Loucy (cell line): ENCODE measurements at regions not wholly inside any gene's neighbourhood (a gene's known extent, or its start where the extent isn't known, plus 50 kb on each side); places are given as distances from the start of the nearest gene placed in this dataset.

Experiments used
- H2AFZ ChIP-seq: fragments of 200-600 bp; sonication (generic); 2 replicates; pipeline ENCODE4 v1.6.0; 2016; ENCODE audit warnings: antibody characterized with exemption, mild to moderate bottlenecking, low read length, moderate library complexity
- H3F3A ChIP-seq: fragments of 200-600 bp; 2 replicates; pipeline ENCODE4 v1.6.0; 2016; ENCODE audit warnings: antibody characterized with exemption, low read depth, mild to moderate bottlenecking
- H3K27me3 ChIP-seq: fragments of 200-600 bp; sonication (generic); 2 replicates; pipeline ENCODE4 v1.6.1; 2014; ENCODE audit warnings: low read length, mild to moderate bottlenecking; ENCODE audit not compliant: insufficient read depth, poor library complexity, severe bottlenecking
- H3K36me3 ChIP-seq: fragments of 200-600 bp; sonication (generic); 2 replicates; pipeline ENCODE4 v1.6.1; 2016; ENCODE audit warnings: low read length; ENCODE audit not compliant: insufficient read depth
- H3K4me1 ChIP-seq: fragments of 200-600 bp; sonication (generic); 2 replicates; pipeline ENCODE4 v1.5.1; 2014; ENCODE audit warnings: low read length, mild to moderate bottlenecking; ENCODE audit not compliant: insufficient read depth, poor library complexity, severe bottlenecking
- H3K4me2 ChIP-seq: fragments of 200-600 bp; sonication (generic); 2 replicates; pipeline ENCODE4 v1.6.0; 2014; ENCODE audit warnings: antibody characterized with exemption, low read length, low read depth, mild to moderate bottlenecking; ENCODE audit not compliant: poor library complexity, severe bottlenecking
- H3K4me3 ChIP-seq: fragments of 200-600 bp; sonication (generic); 2 replicates; pipeline ENCODE4 v1.5.1; 2014; ENCODE audit warnings: low read length, mild to moderate bottlenecking, mixed read lengths; ENCODE audit not compliant: poor library complexity, severe bottlenecking
- H3K79me2 ChIP-seq: fragments of 200-600 bp; sonication (generic); 2 replicates; pipeline ENCODE4 v1.6.1; 2014; ENCODE audit warnings: low read length; ENCODE audit not compliant: insufficient read depth
- H3K9ac ChIP-seq: fragments of 200-600 bp; sonication (generic); 2 replicates; pipeline ENCODE4 v1.6.0; 2014; ENCODE audit warnings: mild to moderate bottlenecking, low read depth, low read length, moderate library complexity; ENCODE audit not compliant: poor library complexity, severe bottlenecking
- H3K9me2 ChIP-seq: fragments of 200-600 bp; sonication (generic); replicated peaks from 2 replicates; pipeline ENCODE4 v1.6.1; 2016; ENCODE audit warnings: low read depth, low read length, mixed read lengths
- H3K9me3 ChIP-seq: fragments of 200-600 bp; sonication (generic); 2 replicates; pipeline ENCODE4 v1.6.1; 2014; ENCODE audit warnings: mild to moderate bottlenecking, antibody characterized with exemption, low read length, low read depth; ENCODE audit not compliant: insufficient read depth
- H4K20me1 ChIP-seq: fragments of 200-600 bp; sonication (generic); 2 replicates; pipeline ENCODE4 v1.6.0; 2014; ENCODE audit warnings: antibody characterized with exemption, low read length, mild to moderate bottlenecking; ENCODE audit not compliant: insufficient read depth, poor library complexity, severe bottlenecking
- EZH2phosphoT487 ChIP-seq: fragments of 200-600 bp; IDR thresholded peaks from 2 replicates; pipeline ENCODE4 v1.6.1; 2018; ENCODE audit warnings: antibody characterized with exemption, mild to moderate bottlenecking, moderate library complexity, borderline replicate concordance
- TF ChIP-seq, protein P1 (sequence below): fragments of 200-600 bp; sonication (generic); conservative IDR thresholded peaks from 2 replicates; pipeline ENCODE4 v1.5.1; 2014; ENCODE audit warnings: mild to moderate bottlenecking, antibody characterized with exemption, low read length

DNA sequence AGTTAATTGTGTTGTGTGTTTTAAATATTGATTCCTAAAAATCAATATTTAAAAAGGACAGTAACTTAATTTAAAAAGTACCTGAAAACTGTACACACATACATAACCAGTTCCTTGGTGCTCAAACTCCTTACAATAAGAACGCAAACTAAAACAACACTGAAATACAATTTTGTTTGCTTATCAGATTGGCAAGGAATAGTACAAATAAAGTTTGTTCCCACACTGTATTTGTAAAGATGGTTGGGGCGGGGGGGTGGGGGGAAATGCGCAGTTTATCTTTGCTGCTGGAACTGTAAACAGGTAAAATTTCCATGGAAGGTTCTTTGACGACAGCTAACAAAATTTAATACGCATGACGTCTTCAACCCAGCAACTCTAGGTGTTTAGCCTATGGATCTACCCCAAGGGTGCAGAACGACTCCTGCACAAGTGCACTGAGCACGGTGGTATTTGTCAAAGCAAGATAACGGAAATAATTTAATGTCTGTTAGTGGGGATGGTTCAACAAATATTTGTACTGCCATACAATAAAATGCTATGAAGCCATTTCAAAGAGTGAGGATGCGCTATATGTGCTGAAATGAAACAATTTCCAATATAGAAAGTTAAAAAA, 96.5 kb downstream of the ING1 start:
- Histone ChIP-seq H4K20me1 (no peaks in the 10 kb centered on the region), H2AFZ (no peak overlapping the region), H3K4me2 (no peak overlapping the region), H3K27me3 (no peaks in the 10 kb centered on the region), H3K9ac (no peak overlapping the region), H3K79me2 (no peaks in the 10 kb centered on the region), H3K9me3 (no peaks in the 10 kb centered on the region), H3F3A (no peaks in the 10 kb centered on the region), H3K4me1 (no peaks in the 10 kb centered on the region), H3K9me2 (no peaks in the 10 kb centered on the region), H3K36me3 (no peaks in the 10 kb centered on the region), H3K4me3 (no peak overlapping the region)
- TF ChIP-seq, protein P1, sequence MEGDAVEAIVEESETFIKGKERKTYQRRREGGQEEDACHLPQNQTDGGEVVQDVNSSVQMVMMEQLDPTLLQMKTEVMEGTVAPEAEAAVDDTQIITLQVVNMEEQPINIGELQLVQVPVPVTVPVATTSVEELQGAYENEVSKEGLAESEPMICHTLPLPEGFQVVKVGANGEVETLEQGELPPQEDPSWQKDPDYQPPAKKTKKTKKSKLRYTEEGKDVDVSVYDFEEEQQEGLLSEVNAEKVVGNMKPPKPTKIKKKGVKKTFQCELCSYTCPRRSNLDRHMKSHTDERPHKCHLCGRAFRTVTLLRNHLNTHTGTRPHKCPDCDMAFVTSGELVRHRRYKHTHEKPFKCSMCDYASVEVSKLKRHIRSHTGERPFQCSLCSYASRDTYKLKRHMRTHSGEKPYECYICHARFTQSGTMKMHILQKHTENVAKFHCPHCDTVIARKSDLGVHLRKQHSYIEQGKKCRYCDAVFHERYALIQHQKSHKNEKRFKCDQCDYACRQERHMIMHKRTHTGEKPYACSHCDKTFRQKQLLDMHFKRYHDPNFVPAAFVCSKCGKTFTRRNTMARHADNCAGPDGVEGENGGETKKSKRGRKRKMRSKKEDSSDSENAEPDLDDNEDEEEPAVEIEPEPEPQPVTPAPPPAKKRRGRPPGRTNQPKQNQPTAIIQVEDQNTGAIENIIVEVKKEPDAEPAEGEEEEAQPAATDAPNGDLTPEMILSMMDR: no peak
- TF ChIP-seq EZH2phosphoT487: no peak

GRCh38 chr13:110811008-110811720, 97.7 kb downstream of the ING1 start:
- H3K4me2 ChIP-seq: no peak overlapping the region
- H3K9ac ChIP-seq: no peak overlapping the region
- H3K4me3 ChIP-seq: no peak overlapping the region
- no peaks in the 10 kb centered on the region for H3K9me3 ChIP-seq
- H4K20me1 ChIP-seq: no peaks in the 10 kb centered on the region
- H3K36me3 ChIP-seq: no peaks in the 10 kb centered on the region
- TF ChIP-seq, protein P1: no peak
- no peak for TF ChIP-seq EZH2phosphoT487
- H3K27me3 ChIP-seq: no peaks in the 10 kb centered on the region
- H2AFZ ChIP-seq: no peak overlapping the region
- no peaks in the 10 kb centered on the region for H3K9me2 ChIP-seq
- no peaks in the 10 kb centered on the region for H3F3A ChIP-seq
- no peaks in the 10 kb centered on the region for H3K4me1 ChIP-seq
- no peaks in the 10 kb centered on the region for H3K79me2 ChIP-seq

- Histone ChIP-seq H2AFZ (no peak overlapping the region), H3K4me1 (no peaks in the 10 kb centered on the region), H3K4me3 (no peak overlapping the region), H3K9me2 (no peaks in the 10 kb centered on the region), H3K36me3 (no peaks in the 10 kb centered on the region), H4K20me1 (no peaks in the 10 kb centered on the region), H3K9ac (no peak overlapping the region), H3K4me2 (no peak overlapping the region), H3K79me2 (no peaks in the 10 kb centered on the region), H3K9me3 (no peaks in the 10 kb centered on the region), H3F3A (no peaks in the 10 kb centered on the region), H3K27me3 (no peaks in the 10 kb centered on the region)
- TF ChIP-seq EZH2phosphoT487: no peak
- TF ChIP-seq, protein P1: no peak
These were observed 98.2 kb downstream of the ING1 start for GRCh38 chr13:110811771-110812120.
